HG02970 (cell line): ENCODE measurements at regions not wholly inside any gene's neighbourhood (a gene's known extent, or its start where the extent isn't known, plus 50 kb on each side); places are given as distances from the start of the nearest gene placed in this dataset.
"Not testable (repeated sequence)": the region's sequence is repeated elsewhere in the genome, so short reads cannot be mapped to it uniquely, and the experiment has no call there.

Source experiments
- ATAC-seq: cut with Tn5 transposase; IDR thresholded peaks from one replicate; pipeline ENCODE4 v1.9.1; 2021; ENCODE audit warnings: mild to moderate bottlenecking, moderate library complexity, moderate number of reproducible peaks; ENCODE audit not compliant: unreplicated experiment, low FRiP score

GRCh38 chr5:101284736-101285375, 381.8 kb upstream of the ST8SIA4 start:
- ATAC-seq = no peak

- not testable (repeated sequence) for ATAC-seq
Observed at GRCh38 chr5:101283938-101284337, 380.9 kb upstream of the ST8SIA4 start.

GRCh38 chr5:101278917-101279316, 375.8 kb upstream of the ST8SIA4 start:
- ATAC-seq = no peak

- ATAC-seq = no peak
Observed at GRCh38 chr5:101278011-101278687, 375.1 kb upstream of the ST8SIA4 start.

- ATAC-seq = no peak
Observed at GRCh38 chr5:101271945-101272344, 368.9 kb upstream of the ST8SIA4 start.

- ATAC-seq = no peak
Observed at GRCh38 chr5:101271416-101271815, 368.3 kb upstream of the ST8SIA4 start.

- ATAC-seq = no peak
Observed at GRCh38 chr5:101260857-101261256, 357.8 kb upstream of the ST8SIA4 start.

GRCh38 chr5:101253096-101253495, 350.0 kb upstream of the ST8SIA4 start:
- ATAC-seq = no peak

GRCh38 chr5:101244621-101245020, 341.5 kb upstream of the ST8SIA4 start:
- no peak for ATAC-seq

GRCh38 chr5:101212942-101213514, 309.9 kb upstream of the ST8SIA4 start:
- no peak for ATAC-seq

GRCh38 chr5:101206534-101206933, 303.5 kb upstream of the ST8SIA4 start:
- ATAC-seq = no peak

GRCh38 chr5:101205065-101205464, 302.0 kb upstream of the ST8SIA4 start:
- ATAC-seq = not testable (repeated sequence)

- ATAC-seq = not testable (repeated sequence)
Observed at GRCh38 chr5:101180365-101180764, 277.3 kb upstream of the ST8SIA4 start.

GRCh38 chr5:101176605-101177004, 273.5 kb upstream of the ST8SIA4 start:
- no peak for ATAC-seq

- no peak for ATAC-seq
Observed at GRCh38 chr5:101174981-101175380, 271.9 kb upstream of the ST8SIA4 start.

GRCh38 chr5:101163088-101163487, 260.0 kb upstream of the ST8SIA4 start:
- ATAC-seq = no peak

GRCh38 chr5:101160002-101160401, 256.9 kb upstream of the ST8SIA4 start:
- ATAC-seq = no peak

GRCh38 chr5:101159006-101159405, 255.9 kb upstream of the ST8SIA4 start:
- no peak for ATAC-seq

GRCh38 chr5:101153526-101153925, 250.4 kb upstream of the ST8SIA4 start:
- no peak for ATAC-seq

- no peak for ATAC-seq
Observed at GRCh38 chr5:101143526-101143925, 240.4 kb upstream of the ST8SIA4 start.

GRCh38 chr5:101142102-101142501, 239.0 kb upstream of the ST8SIA4 start:
- ATAC-seq = no peak

- no peak for ATAC-seq
Observed at GRCh38 chr5:101136454-101136853, 233.4 kb upstream of the ST8SIA4 start.
